HepG2 (cell line): ENCODE measurements at regions not wholly inside any gene's neighbourhood (a gene's known extent, or its start where the extent isn't known, plus 50 kb on each side); places are given as distances from the start of the nearest gene placed in this dataset.

Source experiments
- ATAC-seq: fragments of 200-7000 bp; cut with Tn5 transposase; 3 replicates; pipeline ENCODE4 v1.9.1; 2020; ENCODE audit warnings: mild to moderate bottlenecking, moderate library complexity
- BruUV-seq: library from RNA; stranded (reverse); fragments of 400-500 nt; replicated peaks from 2 replicates; lab custom pipeline; 2021; lab: Mats Ljungman, UMichigan
- CTCF ChIA-PET: fragments of 300-600 bp; formaldehyde crosslinking; extraction: SDS; loops from one replicate; lab custom pipeline; 2021; ENCODE audit warnings: low total read pairs, inconsistent platforms, low intra/inter-chr PET ratio; lab: Yijun Ruan, JAX
- POLR2A ChIA-PET: fragments of 350-600 bp; sonication (Branson Sonifier 250); formaldehyde crosslinking; loops from one replicate; lab custom pipeline; 2020; ENCODE audit warnings: antibody characterized with exemption, inconsistent platforms; lab: Yijun Ruan, JAX
- DNase-seq: peaks from one replicate; pipeline ENCODE4 v3.0.0-alpha.2; 2015; ENCODE audit warnings: low spot score
- FAIRE-seq: peaks from 3 replicates; lab custom pipeline; 2011; peaks lifted over from hg19 to GRCh38; lab: Jason Lieb, UNC
- H2AFZ ChIP-seq: one replicate; pipeline ENCODE4 v1.6.1; 2011; ENCODE audit warnings: low read length, inconsistent platforms
- H3K27ac ChIP-seq: fragments of 300-600 bp; 3 replicates; pipeline ENCODE4 v1.8.0; 2011; ENCODE audit warnings: mixed run types, mild to moderate bottlenecking, mixed read lengths, low read length, inconsistent platforms; ENCODE audit not compliant: insufficient read depth; ENCODE audit errors: extremely low read length
- H3K27me3 ChIP-seq, 2 experiments: fragments of 200-600 bp in 1 of 2; 2 replicates in 1 of 2; 3 replicates in 1 of 2; pipeline versions ENCODE4 v1.6.0 to v1.8.0; 2011; ENCODE audit warnings: low read length in 2 of 2, mild to moderate bottlenecking in 2 of 2, moderate library complexity in 2 of 2, inconsistent platforms in 1 of 2; ENCODE audit not compliant: insufficient read depth in 2 of 2, control insufficient read depth in 1 of 2
- H3K36me3 ChIP-seq, 2 experiments: fragments of 200-600 bp in 1 of 2; replicated peaks in 1 of 2; 2 replicates in 1 of 2; 3 replicates in 1 of 2; pipeline versions ENCODE4 v1.5.1 to v1.8.0; 2011; ENCODE audit warnings: low read length in 2 of 2, inconsistent platforms in 1 of 2; ENCODE audit not compliant: insufficient read depth in 2 of 2, control insufficient read depth in 1 of 2
- H3K4me1 ChIP-seq: 2 replicates; pipeline ENCODE4 v1.5.1; 2012; ENCODE audit warnings: low read length, inconsistent platforms; ENCODE audit not compliant: insufficient read depth
- H3K4me2 ChIP-seq: 2 replicates; pipeline ENCODE4 v1.6.0; 2011; ENCODE audit warnings: low read depth, low read length, inconsistent platforms
- H3K4me3 ChIP-seq, 3 experiments: fragments of 200-600 bp in 1 of 3; sonication (generic), shearing (Covaris generic) in 1 of 3; replicated peaks in 1 of 3; 2 replicates each; pipeline ENCODE4 v1.5.1; 2011 to 2016; ENCODE audit warnings: low read length in 3 of 3, inconsistent platforms in 2 of 3, low read depth in 2 of 3, mild to moderate bottlenecking in 2 of 3, control low read depth in 1 of 3, mixed read lengths in 1 of 3; ENCODE audit not compliant: insufficient read depth in 1 of 3
- H3K79me2 ChIP-seq: one replicate; pipeline ENCODE4 v1.6.1; 2011; ENCODE audit warnings: low read length, inconsistent platforms; ENCODE audit not compliant: insufficient read depth
- H3K9ac ChIP-seq: 2 replicates; pipeline ENCODE4 v1.6.0; 2011; ENCODE audit warnings: mild to moderate bottlenecking, low read depth, low read length, inconsistent platforms; ENCODE audit not compliant: insufficient read depth
- H3K9me3 ChIP-seq: 2 replicates; pipeline ENCODE4 v1.5.1; 2012; ENCODE audit warnings: mild to moderate bottlenecking, low read length
- H4K20me1 ChIP-seq: 2 replicates; pipeline ENCODE4 v1.6.0; 2011; ENCODE audit warnings: inconsistent platforms, mild to moderate bottlenecking, low read length, moderate library complexity; ENCODE audit not compliant: insufficient read depth
- CREB1 ChIP-seq, 2 experiments: fragments of 450-650 bp in 1 of 2; IDR thresholded peaks; 2 replicates each; pipeline ENCODE4 v1.6.1; 2016 to 2017; ENCODE audit warnings: control low read depth in 1 of 2, mild to moderate bottlenecking in 1 of 2, missing compliant biosample characterization in 1 of 2, missing genetic modification characterization in 1 of 2
- MAFF ChIP-seq: IDR thresholded peaks from 2 replicates; pipeline ENCODE4 v1.6.1; 2011; ENCODE audit warnings: low read depth, low read length, improper control_type of control experiment
- MAFK ChIP-seq, 2 experiments: IDR thresholded peaks in 1 of 2; conservative IDR thresholded peaks in 1 of 2; 2 replicates each; pipeline ENCODE4 v1.6.1; 2011; ENCODE audit warnings: improper control_type of control experiment in 2 of 2, low read length in 2 of 2
- SP1 ChIP-seq, 2 experiments: fragments of 450-650 bp in 1 of 2; sonication (generic) in 1 of 2; formaldehyde crosslinking in 1 of 2; IDR thresholded peaks; 2 replicates each; pipeline versions ENCODE4 v1.4.0 to v1.6.1; 2016 to 2020; ENCODE audit warnings: missing genetic modification reagents in 1 of 2
- SP5 ChIP-seq: IDR thresholded peaks from 2 replicates; pipeline ENCODE4 v1.6.1; 2016; ENCODE audit warnings: low read depth, borderline replicate concordance
- ZNF121 ChIP-seq: sonication (generic); formaldehyde crosslinking; IDR thresholded peaks from 2 replicates; pipeline ENCODE4 v1.5.0; 2020; ENCODE audit warnings: mild to moderate bottlenecking, missing genetic modification reagents
- ZNF780A ChIP-seq: sonication (generic); formaldehyde crosslinking; IDR thresholded peaks from 2 replicates; pipeline ENCODE4 v1.8.0; 2022; ENCODE audit warnings: mild to moderate bottlenecking, missing genetic modification reagents, moderate library complexity
- WGBS: methylation state at CpG from one replicate; pipeline ENCODE4 v1.1.6; 2017; ENCODE audit warnings: low lambda C conversion rate; 5-methylcytosine and 5-hydroxymethylcytosine counted together
- in situ Hi-C: cut with HindIII; loops from 2 replicates; pipeline ENCODE4 v1.10.0; 2017; ENCODE audit warnings: low pct_unique_long_range_greater_than_20kb; ENCODE audit not compliant: extremely low pct_ligation_motif_present
- intact Hi-C: fragments of 100-400 bp; cut with micrococcal nuclease; formaldehyde crosslinking; loops from one replicate; pipeline ENCODE4 v1.10.0; 2022; ENCODE audit not compliant: unreplicated experiment
- TF ChIP-seq, protein P1 (sequence below), 2 experiments: sonication (generic) in 1 of 2; formaldehyde crosslinking in 1 of 2; IDR thresholded peaks; 2 replicates each; pipeline versions ENCODE4 v1.6.1 to v1.9.0; 2014 to 2022; ENCODE audit warnings: antibody characterized with exemption in 1 of 2, borderline replicate concordance in 1 of 2, inconsistent platforms in 1 of 2, low read depth in 1 of 2, missing genetic modification reagents in 1 of 2

- WGBS, result 5% methylated on average over 1 of the region's 1 CpG
- no peaks in the 10 kb centered on the region for H3K4me1 ChIP-seq
- BruUV-seq, result no TSS peak
Measured at GRCh38 chr6:140504776-140505175, 1130.3 kb upstream of the CITED2 start.

DNA sequence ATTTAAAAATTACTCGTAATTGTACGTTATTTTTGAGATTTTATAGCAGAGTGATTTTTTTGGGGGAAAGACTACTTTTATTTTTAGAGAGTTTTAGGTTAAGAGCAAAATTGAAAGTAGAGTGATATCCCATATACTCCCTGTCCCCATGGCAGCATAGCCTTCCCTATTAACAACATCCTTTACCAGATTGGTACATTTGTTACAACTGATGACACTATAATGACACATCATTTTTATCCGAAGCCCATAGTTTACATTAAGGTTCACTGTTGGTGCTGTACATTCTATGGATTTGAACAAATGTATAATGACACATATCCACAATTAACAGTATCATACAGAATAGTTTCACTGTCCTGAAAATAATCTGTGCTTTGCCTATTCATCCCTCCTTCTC is 1126.4 kb upstream of the CITED2 start:
- Histone ChIP-seq H3K9ac (no peak overlapping the region), H3K4me1 (no peaks in the 10 kb centered on the region), H4K20me1 (no peaks in the 10 kb centered on the region), H3K4me2 (no peak overlapping the region), H3K27ac (no peak overlapping the region), H3K4me3 (no peak overlapping the region), H3K27me3 (no peaks in the 10 kb centered on the region), H3K79me2 (no peaks in the 10 kb centered on the region), H3K9me3 (peaks cover 65% of the 10 kb centered on the region), H3K36me3 (no peaks in the 10 kb centered on the region), H2AFZ (no peak overlapping the region)
- BruUV-seq, result no TSS peak
- CTCF ChIA-PET, result no interaction called here
- WGBS, result 5% methylated on average over 3 of the region's 3 CpGs
- no peak for DNase-seq
- intact Hi-C loops, result no loop called here
- POLR2A ChIA-PET, result no interaction called here
- no peak for FAIRE-seq
- TF ChIP-seq CREB1 (IDR thresholded peaks at IDR 0.05), result 0 out of 2 replicates have a peak, but pooled peaks have one; percentile 11
- TF ChIP-seq CREB1 (CRISPR knock-in tag; IDR thresholded peaks at IDR 0.05), result no peak
- TF ChIP-seq SP5, result no peak
- no peak for TF ChIP-seq ZNF780A (CRISPR knock-in tag)
- TF ChIP-seq, protein P1, sequence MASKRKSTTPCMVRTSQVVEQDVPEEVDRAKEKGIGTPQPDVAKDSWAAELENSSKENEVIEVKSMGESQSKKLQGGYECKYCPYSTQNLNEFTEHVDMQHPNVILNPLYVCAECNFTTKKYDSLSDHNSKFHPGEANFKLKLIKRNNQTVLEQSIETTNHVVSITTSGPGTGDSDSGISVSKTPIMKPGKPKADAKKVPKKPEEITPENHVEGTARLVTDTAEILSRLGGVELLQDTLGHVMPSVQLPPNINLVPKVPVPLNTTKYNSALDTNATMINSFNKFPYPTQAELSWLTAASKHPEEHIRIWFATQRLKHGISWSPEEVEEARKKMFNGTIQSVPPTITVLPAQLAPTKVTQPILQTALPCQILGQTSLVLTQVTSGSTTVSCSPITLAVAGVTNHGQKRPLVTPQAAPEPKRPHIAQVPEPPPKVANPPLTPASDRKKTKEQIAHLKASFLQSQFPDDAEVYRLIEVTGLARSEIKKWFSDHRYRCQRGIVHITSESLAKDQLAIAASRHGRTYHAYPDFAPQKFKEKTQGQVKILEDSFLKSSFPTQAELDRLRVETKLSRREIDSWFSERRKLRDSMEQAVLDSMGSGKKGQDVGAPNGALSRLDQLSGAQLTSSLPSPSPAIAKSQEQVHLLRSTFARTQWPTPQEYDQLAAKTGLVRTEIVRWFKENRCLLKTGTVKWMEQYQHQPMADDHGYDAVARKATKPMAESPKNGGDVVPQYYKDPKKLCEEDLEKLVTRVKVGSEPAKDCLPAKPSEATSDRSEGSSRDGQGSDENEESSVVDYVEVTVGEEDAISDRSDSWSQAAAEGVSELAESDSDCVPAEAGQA (IDR thresholded peaks at IDR 0.05; ENCODE audit: low read depth), result no peak
- TF ChIP-seq, protein P1 (CRISPR knock-in tag; IDR thresholded peaks at IDR 0.05; ENCODE audit: borderline replicate concordance), result no peak
- no peak for ATAC-seq
- in situ Hi-C loops, result no loop called here

More at GRCh38 chr6:140504776-140505175, 1130.3 kb upstream of the CITED2 start:
- POLR2A ChIA-PET, result no interaction called here
- Histone ChIP-seq H3K9me3 (peaks cover 55% of the 10 kb centered on the region), H3K79me2 (no peaks in the 10 kb centered on the region), H3K27me3 (no peaks in the 10 kb centered on the region), H4K20me1 (no peaks in the 10 kb centered on the region)
- no peak for DNase-seq
- TF ChIP-seq SP1 (IDR thresholded peaks at IDR 0.05) (no peak), SP1 (CRISPR knock-in tag; IDR thresholded peaks at IDR 0.05) (no peak), MAFK (conservative IDR thresholded peaks at IDR 0.05 in 1 of 2, IDR thresholded peaks at IDR 0.05 in 1 of 2; ENCODE audit: low read length in 2 of 2) (peak in 1 of 2 experiments; percentile 62; a peak in 2 of 4 replicates), ZNF121 (CRISPR knock-in tag) (no peak), MAFF (peak; percentile 46; the same call in 1 of the 2 replicates)
- TF ChIP-seq, all 625 proteins: peak for 2
- CTCF ChIA-PET, result no interaction called here
- no peak overlapping the region for H3K27ac ChIP-seq
- FAIRE-seq (no peak), ATAC-seq (no peak)
- no peak overlapping the region for H3K9ac ChIP-seq
- H3K4me2 ChIP-seq, result no peak overlapping the region
- no peak overlapping the region for H3K4me3 ChIP-seq
- intact Hi-C loops, result no loop called here
- no peak overlapping the region for H2AFZ ChIP-seq
- H3K36me3 ChIP-seq, result no peaks in the 10 kb centered on the region
- in situ Hi-C loops, result no loop called here
